Endothelial cell of umbilical vein (primary cell): ENCODE measurements at regions not wholly inside any gene's neighbourhood (a gene's known extent, or its start where the extent isn't known, plus 50 kb on each side); places are given as distances from the start of the nearest gene placed in this dataset.

Source experiments
- BruUV-seq: library from RNA; stranded (reverse); fragments of 400-500 nt; replicated peaks from 2 replicates; lab custom pipeline; 2021; lab: Mats Ljungman, UMichigan
- CTCF ChIA-PET: fragments of 300-600, 350-600 bp; sonication (Branson Sonifier 250); formaldehyde crosslinking; loops from one replicate; lab custom pipeline; 2021; ENCODE audit warnings: antibody characterized with exemption, inconsistent platforms; lab: Charles Lee
- POLR2A ChIA-PET: fragments of 300-600, 350-600 bp; sonication (Branson Sonifier 250); formaldehyde crosslinking; loops from one replicate; lab custom pipeline; 2021; ENCODE audit warnings: antibody characterized with exemption, inconsistent platforms; lab: Charles Lee
- DNase-seq: peaks from one replicate; pipeline ENCODE4 v3.0.0-alpha.2; 2011; ENCODE audit warnings: low read depth, low spot score
- FAIRE-seq: peaks from 2 replicates; lab custom pipeline; 2011; peaks lifted over from hg19 to GRCh38; lab: Jason Lieb, UNC
- H2AFZ ChIP-seq: 2 replicates; pipeline ENCODE4 v1.6.0; 2012; ENCODE audit warnings: low read depth, low read length, control low read depth, inconsistent platforms
- H3K27ac ChIP-seq: 2 replicates; pipeline ENCODE4 v1.5.1; 2011; ENCODE audit warnings: low read depth, mild to moderate bottlenecking, control low read depth, low read length, moderate library complexity; ENCODE audit not compliant: insufficient read depth
- H3K27me3 ChIP-seq, 2 experiments: 2 replicates each; pipeline versions ENCODE4 v1.6.0 to v1.6.1; 2011; ENCODE audit warnings: low read length in 2 of 2, mixed read lengths in 1 of 2; ENCODE audit not compliant: control insufficient read depth in 2 of 2, insufficient read depth in 2 of 2
- H3K36me3 ChIP-seq, 2 experiments: 2 replicates in 1 of 2; 3 replicates in 1 of 2; pipeline ENCODE4 v1.5.1; 2011; ENCODE audit warnings: low read length in 2 of 2, mild to moderate bottlenecking in 1 of 2, moderate library complexity in 1 of 2; ENCODE audit not compliant: control insufficient read depth in 2 of 2, insufficient read depth in 2 of 2; ENCODE audit errors: extremely low read depth in 1 of 2
- H3K4me1 ChIP-seq: 3 replicates; pipeline ENCODE4 v1.5.1; 2011; ENCODE audit warnings: mild to moderate bottlenecking, low read length; ENCODE audit not compliant: control insufficient read depth, insufficient read depth; ENCODE audit errors: extremely low read depth
- H3K4me2 ChIP-seq: 2 replicates; pipeline ENCODE4 v1.6.1; 2011; ENCODE audit warnings: low read length, control low read depth, mixed read lengths; ENCODE audit not compliant: insufficient read depth
- H3K4me3 ChIP-seq, 3 experiments: fragments of 200-600 bp in 1 of 3; sonication (generic), shearing (Covaris generic) in 1 of 3; replicated peaks in 1 of 3; 2 replicates each; pipeline ENCODE4 v1.5.1; 2011 to 2016; ENCODE audit warnings: control low read depth in 3 of 3, low read length in 3 of 3, mild to moderate bottlenecking in 2 of 3, inconsistent platforms in 1 of 3, low read depth in 1 of 3, moderate library complexity in 1 of 3; ENCODE audit not compliant: insufficient read depth in 1 of 3
- H3K79me2 ChIP-seq: 2 replicates; pipeline ENCODE4 v1.6.0; 2012; ENCODE audit warnings: low read length, inconsistent platforms; ENCODE audit not compliant: control insufficient read depth, insufficient read depth
- H3K9ac ChIP-seq: replicated peaks from 2 replicates; pipeline ENCODE3; 2011; ENCODE audit warnings: low read length, control low read depth; ENCODE audit not compliant: insufficient read depth; ENCODE audit errors: extremely low read depth
- H3K9me1 ChIP-seq: replicated peaks from 3 replicates; pipeline ENCODE4 v1.6.0; 2011; ENCODE audit warnings: mild to moderate bottlenecking, low read length; ENCODE audit not compliant: control insufficient read depth, insufficient read depth; ENCODE audit errors: extremely low read depth
- H3K9me3 ChIP-seq: replicated peaks from 2 replicates; pipeline ENCODE4 v1.5.1; 2012; ENCODE audit warnings: low read length, inconsistent platforms; ENCODE audit not compliant: control insufficient read depth, insufficient read depth
- H4K20me1 ChIP-seq: replicated peaks from 2 replicates; pipeline ENCODE3; 2011; ENCODE audit warnings: mild to moderate bottlenecking, low read length; ENCODE audit not compliant: control insufficient read depth, insufficient read depth; ENCODE audit errors: extremely low read depth
- CTCF ChIP-seq, 2 donors: IDR thresholded peaks; 1 replicate in 1 of 2; 2 replicates in 1 of 2; pipeline ENCODE4 v1.5.1; 2011; ENCODE audit warnings: low read length in 2 of 2, mild to moderate bottlenecking in 2 of 2, moderate library complexity in 2 of 2, control low read depth in 1 of 2, inconsistent platforms in 1 of 2, low read depth in 1 of 2; ENCODE audit not compliant: insufficient read depth in 1 of 2; ENCODE audit errors: extremely low read depth in 1 of 2
- EZH2 ChIP-seq: IDR thresholded peaks from 2 replicates; pipeline ENCODE4 v1.6.1; 2012; ENCODE audit warnings: borderline replicate concordance, low read depth, mild to moderate bottlenecking, moderate library complexity, low read length, inconsistent platforms; ENCODE audit not compliant: severe bottlenecking
- FOS ChIP-seq: IDR thresholded peaks from 2 replicates; pipeline ENCODE4 v1.6.1; 2011; ENCODE audit warnings: mild to moderate bottlenecking, low read length, moderate library complexity, borderline replicate concordance; ENCODE audit not compliant: insufficient read depth
- GATA2 ChIP-seq: IDR thresholded peaks from 2 replicates; pipeline ENCODE4 v1.7.0; 2011; ENCODE audit warnings: low read depth, mild to moderate bottlenecking, moderate library complexity, mixed read lengths, low read length; ENCODE audit not compliant: insufficient read length, insufficient read depth
- JUN ChIP-seq: IDR thresholded peaks from 2 replicates; pipeline ENCODE4 v1.6.1; 2011; ENCODE audit warnings: borderline replicate concordance, low read depth; ENCODE audit not compliant: insufficient read length, insufficient read depth
- MAX ChIP-seq: IDR thresholded peaks from 2 replicates; pipeline ENCODE4 v1.6.1; 2011; ENCODE audit not compliant: insufficient read depth, insufficient read length
- MYC ChIP-seq: IDR thresholded peaks from one replicate; pipeline ENCODE4 v1.6.1; 2011; ENCODE audit warnings: mild to moderate bottlenecking, low read depth, low read length
- POLR2A ChIP-seq: IDR thresholded peaks from 2 replicates; pipeline ENCODE4 v1.6.1; 2012; ENCODE audit warnings: low read depth, mild to moderate bottlenecking, control low read depth, low read length
- POLR2AphosphoS5 ChIP-seq: IDR thresholded peaks from 2 replicates; pipeline ENCODE4 v1.6.1; 2012; ENCODE audit warnings: low read depth, mild to moderate bottlenecking, control low read depth, low read length, moderate library complexity; ENCODE audit not compliant: insufficient read depth
- dilution Hi-C: fragments of 300-500 bp; cut with MboI; formaldehyde crosslinking; loops from one replicate; pipeline ENCODE4 v1.15.0; 2019; ENCODE audit warnings: low sequenced_read_pairs; ENCODE audit not compliant: extremely low pct_ligation_motif_present
- intact Hi-C: fragments of 100-400 bp; cut with micrococcal nuclease; formaldehyde crosslinking; loops from one replicate; pipeline ENCODE4 v1.10.0; 2022

GRCh38 chr3:75296858-75297257, 367.3 kb upstream of the FRG2C start:
- intact Hi-C loops = no loop called here
- POLR2A ChIA-PET = no interaction called here

More at GRCh38 chr3:75296858-75297257, 367.3 kb upstream of the FRG2C start:
- Histone ChIP-seq H3K9me1 (no peaks in the 10 kb centered on the region), H3K9ac (no peak overlapping the region), H2AFZ (no peak overlapping the region), H4K20me1 (no peaks in the 10 kb centered on the region), H3K27ac (no peak overlapping the region), H3K4me2 (no peak overlapping the region), H3K27me3 (no peaks in the 10 kb centered on the region), H3K9me3 (no peaks in the 10 kb centered on the region), H3K79me2 (no peaks in the 10 kb centered on the region), H3K4me1 (no peaks in the 10 kb centered on the region), H3K4me3 (no peak overlapping the region), H3K36me3 (no peaks in the 10 kb centered on the region)
- no TSS peak for BruUV-seq
- dilution Hi-C loops = no loop called here
- DNase-seq (no peak), FAIRE-seq (no peak)
- CTCF ChIA-PET = no interaction called here
- no peak for TF ChIP-seq GATA2
- TF ChIP-seq MYC = no peak
- TF ChIP-seq POLR2AphosphoS5 = no peak
- TF ChIP-seq EZH2 = no peak
- TF ChIP-seq JUN = no peak
- no peak for TF ChIP-seq CTCF (IDR thresholded peaks at IDR 0.05; ENCODE audit: extremely low read depth in 1 of 2, insufficient read depth in 1 of 2, low read depth in 1 of 2, low read length in 2 of 2)
- no peak for TF ChIP-seq POLR2A
- no peak for TF ChIP-seq FOS
- no peak for TF ChIP-seq MAX
